GM21717 (cell line): ENCODE measurements at regions not wholly inside any gene's neighbourhood (a gene's known extent, or its start where the extent isn't known, plus 50 kb on each side); places are given as distances from the start of the nearest gene placed in this dataset.
A peak's percentile ranks its signal among the peaks of the same experiment; 100 is the strongest.
"Not testable (repeated sequence)": the region's sequence is repeated elsewhere in the genome, so short reads cannot be mapped to it uniquely, and the experiment has no call there.

Source experiments
- ATAC-seq: cut with Tn5 transposase; IDR thresholded peaks from one replicate; pipeline ENCODE4 v1.9.1; 2021; ENCODE audit warnings: mild to moderate bottlenecking, moderate library complexity; ENCODE audit not compliant: unreplicated experiment

DNA sequence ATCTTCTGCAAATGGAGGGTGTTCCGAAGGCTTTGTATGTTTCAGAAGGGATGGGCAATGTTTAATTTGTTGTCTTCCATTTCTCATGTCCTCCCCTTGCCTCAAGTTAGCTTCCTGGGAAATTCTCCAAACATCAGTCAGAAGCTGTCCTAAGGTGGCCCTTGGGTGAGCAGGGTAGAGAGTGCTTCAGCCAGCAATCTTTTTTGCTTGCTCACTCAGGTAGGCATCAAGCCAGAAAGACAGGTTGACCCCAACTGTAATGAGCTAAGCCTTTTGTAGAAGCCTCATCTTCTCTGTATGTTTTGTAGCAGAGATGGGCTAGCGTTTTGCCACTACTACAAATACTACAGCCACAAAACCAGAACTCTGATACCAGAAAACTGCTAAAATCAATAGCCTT, 321.5 kb upstream of the FAM78B start:
- no peak for ATAC-seq

DNA sequence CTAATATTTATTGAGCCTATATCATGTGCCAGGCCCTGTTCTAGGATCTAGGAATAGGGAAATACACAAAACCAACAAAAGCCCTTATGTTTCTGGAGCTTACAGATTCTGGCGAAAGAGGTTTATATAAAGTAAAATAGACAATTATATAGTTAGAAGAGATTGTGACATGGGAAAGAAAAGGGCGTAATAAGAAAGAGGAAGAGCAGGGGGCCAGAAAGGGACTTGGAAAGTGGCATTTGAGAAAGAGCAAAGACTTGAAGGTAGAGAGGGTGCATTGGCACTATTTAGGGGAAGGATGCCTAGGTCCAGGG, 322.5 kb upstream of the FAM78B start:
- no peak for ATAC-seq

DNA sequence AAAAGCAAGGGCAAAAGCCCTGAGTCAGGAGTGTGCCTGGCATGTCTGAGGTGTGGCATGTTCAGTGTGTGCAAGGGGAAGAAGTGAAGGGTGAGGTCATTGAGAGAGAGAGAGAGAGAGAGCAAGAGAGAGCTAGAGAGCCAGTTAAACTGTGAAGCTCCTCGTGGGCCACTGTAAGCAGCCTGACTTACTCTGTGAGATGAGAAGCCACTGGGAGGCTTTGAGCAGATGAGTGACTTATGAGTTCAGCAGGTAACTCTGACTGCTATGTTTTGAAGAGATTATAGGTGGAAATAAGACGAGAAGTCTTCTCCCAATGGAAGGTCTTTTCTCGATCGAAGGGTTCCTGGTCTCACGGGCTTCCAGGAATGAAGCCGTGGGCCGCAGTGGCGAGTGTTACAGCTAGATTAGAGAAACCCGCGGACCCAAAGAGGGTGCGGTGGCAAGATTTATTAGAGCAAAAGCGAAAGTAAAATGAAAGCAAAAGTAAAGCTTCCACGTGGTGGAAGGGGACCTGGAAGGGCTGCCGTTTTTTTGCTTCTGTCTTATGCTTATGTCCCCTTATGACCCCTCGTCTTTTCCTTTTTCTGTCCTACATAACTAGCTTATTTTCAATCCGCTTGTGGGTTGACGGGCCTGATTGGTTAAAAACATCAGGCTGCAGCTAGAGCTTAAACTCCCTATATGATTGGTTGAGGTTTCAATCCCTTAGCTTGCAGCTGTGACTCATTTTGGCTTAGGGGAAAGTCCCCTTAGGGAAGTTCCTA, 323.1 kb upstream of the FAM78B start:
- peak; percentile 64 for ATAC-seq

DNA sequence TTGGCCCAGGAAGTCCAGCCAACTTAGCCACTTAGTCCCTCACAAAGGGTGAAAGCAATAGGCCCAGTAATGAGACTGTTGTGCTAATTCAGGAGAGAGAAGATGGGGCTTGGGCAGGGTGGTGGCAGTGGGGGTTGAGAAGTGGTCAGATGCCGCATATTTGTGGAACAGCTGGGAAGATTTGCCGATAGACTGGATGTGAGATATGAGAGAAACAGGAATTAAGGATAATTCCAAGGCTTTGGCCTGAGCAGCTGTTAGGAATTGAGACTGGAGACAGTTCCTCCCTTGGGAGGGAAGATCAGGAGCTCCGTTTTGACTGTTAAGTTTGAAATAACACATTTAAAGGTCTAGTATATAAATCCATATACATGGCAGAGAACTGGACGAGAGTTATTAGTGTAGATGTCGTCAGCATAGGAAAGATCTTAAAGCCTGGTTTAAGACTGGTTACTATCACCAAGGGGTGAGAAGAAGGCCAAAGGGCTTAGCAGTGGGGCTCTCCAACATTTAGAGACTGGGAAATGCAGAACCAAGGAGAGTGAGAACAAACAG, 323.7 kb upstream of the FAM78B start:
- no peak for ATAC-seq

DNA sequence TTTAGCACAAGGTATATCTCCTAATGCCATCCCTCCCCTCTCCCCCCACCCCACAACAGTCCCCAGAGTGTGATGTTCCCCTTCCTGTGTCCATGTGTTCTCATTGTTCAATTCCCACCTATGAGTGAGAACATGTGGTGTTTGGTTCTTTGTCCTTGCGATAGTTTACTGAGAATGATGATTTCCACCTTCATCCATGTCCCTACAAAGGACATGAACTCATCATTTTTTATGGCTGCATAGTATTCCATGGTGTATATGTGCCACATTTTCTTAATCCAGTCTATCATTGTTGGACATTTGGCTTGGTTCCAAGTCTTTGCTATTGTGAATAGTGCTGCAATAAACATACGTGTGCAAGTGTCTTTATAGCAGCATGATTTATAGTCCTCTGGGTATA, 327.0 kb upstream of the FAM78B start:
- ATAC-seq = not testable (repeated sequence)

DNA sequence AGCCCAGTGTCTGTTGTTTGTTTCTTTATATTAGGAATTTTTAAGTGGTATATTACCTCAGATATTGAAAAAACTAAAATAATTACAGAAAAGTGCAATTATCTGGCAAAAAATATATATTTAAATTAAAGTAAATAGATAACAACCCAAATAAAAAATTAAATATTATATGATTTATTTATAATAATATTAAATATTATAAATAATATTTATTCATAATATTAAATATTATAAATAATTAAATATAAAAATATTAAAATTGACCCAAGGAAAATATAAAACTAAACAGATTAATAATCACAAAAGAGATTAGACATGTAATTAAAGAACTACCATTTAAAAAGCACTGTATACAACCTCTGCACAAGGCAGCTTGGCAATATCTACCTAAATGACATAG, 331.9 kb upstream of the POGK start:
- no peak for ATAC-seq

DNA sequence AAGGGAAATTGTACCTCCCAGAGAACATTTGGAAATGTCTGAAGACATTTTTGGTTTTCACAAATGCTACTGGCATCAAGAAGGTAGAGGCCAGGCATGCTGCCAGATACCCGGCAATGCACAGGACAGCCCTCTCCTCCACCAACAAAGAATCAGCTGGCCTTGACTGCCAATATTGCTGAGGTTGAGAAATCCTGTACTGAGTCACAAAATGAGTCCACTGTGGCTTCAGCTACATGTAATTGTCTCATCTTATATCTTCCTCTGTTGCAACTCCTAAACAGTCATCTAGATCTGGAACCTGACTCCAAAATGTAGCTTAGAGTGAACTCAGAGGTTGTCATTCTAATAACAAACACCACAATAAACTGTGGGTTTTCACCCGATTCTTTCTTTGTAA, 327.5 kb upstream of the POGK start:
- ATAC-seq = no peak

DNA sequence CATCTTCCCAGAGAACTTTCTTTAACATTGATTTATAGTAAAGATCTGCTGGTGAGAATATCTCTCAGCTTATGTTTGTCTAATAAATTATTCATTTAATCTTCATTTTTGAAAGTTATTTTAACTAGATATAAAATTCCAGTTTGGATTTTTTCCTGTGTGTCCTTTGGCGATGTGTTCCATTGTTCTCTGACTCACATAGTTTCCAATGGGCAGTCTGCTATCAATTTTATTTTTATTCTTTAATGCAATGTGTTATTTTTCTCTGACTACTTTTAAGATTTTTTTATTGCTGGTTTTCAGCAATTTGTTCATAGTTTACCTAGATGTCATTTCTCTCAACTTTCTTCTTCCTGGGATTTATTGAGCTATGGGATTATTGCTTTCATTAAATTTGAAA, 325.2 kb upstream of the POGK start:
- ATAC-seq = no peak

DNA sequence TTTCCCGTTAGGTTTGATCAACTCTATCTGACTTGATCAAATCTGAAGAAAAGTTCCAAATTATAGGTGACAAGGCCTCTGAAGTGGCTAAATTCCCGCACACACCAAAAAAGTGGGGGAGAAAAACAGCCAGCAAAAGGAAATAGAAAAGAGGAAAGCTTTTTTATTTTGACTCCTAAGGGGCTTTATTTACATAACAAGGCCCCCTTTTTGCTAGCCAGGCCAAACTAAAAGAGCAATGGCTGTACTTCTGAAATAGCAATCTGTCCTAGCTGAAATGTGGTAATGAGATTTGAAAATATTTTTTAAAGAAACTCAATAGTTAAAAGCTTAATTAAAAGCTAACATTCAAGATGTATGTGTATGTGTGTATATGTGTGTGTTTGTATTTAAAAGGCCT, 311.5 kb upstream of the POGK start:
- no peak for ATAC-seq

DNA sequence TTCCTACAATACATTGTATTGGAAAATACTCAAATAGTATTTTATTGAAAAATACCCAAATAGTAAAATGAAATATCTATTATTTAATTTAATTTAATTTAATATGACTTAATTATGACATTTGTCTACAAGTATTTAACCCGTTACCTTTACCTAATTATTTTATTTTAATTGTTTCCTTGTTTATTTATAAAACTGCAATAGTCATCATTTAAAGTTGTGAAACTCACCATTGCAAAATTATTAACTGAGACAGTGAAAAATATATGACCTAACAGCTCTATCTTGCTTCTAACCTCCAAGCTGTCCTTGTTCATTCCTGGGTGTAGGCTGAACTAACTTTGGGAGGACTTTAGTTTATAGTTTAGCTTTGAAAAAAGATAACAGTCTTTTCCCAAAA, 300.6 kb upstream of the POGK start:
- ATAC-seq = no peak

DNA sequence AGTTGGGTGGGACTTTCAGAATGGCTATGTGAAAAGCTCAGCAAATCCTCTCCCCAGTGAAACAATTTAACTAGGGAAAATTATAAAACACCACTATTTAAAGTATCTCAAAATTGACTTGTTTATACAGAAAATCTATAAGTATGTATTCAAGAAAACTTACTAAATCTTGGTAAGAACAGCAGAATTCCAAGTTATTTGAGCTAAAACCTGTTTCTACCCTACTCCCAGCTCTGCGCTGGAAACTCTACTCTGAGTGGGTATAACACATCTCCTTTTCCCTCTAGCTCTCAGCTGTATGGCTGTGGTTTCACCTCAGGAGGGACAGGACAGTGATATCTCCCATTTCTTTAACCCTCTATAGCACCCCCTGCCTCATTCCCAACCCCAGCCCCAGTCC, 295.2 kb upstream of the POGK start:
- no peak for ATAC-seq

DNA sequence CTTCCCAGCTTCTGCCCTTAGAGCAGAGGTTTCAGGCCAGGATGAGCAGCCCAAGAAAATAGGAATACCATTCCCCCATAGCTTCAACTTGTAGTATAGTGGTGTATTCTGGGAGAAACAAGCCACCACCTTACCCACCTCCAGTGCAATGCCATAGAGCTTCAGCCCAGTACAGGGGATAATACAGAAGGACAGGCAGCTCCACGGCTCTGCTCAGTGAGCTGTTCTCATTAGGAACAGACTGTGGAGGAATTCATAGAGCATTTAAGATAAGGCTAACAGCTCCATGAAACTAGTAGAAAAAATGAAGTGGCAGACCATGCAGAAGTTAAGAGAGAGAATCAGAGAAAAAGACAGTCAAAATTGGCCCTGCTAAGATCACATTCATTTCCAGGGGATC, 294.7 kb upstream of the POGK start:
- no peak for ATAC-seq

DNA sequence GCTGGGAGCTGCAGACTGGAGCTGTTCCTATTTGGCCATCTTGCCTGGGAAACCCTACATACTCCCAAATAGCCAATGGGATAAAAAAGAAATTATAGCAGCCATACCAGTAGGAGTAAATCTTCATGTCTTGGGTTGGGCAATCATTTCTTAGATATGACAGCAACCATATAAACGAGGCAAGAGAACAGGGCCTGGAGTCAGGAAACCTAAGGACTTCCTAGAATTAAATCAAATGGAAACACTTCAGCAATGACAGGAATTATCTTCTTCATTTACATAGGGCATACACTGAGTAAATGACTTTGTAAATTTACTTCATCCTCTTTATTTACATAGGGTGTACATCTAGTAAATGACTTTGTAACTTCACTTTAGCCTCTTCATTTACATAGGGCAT, 286.6 kb upstream of the POGK start:
- no peak for ATAC-seq

DNA sequence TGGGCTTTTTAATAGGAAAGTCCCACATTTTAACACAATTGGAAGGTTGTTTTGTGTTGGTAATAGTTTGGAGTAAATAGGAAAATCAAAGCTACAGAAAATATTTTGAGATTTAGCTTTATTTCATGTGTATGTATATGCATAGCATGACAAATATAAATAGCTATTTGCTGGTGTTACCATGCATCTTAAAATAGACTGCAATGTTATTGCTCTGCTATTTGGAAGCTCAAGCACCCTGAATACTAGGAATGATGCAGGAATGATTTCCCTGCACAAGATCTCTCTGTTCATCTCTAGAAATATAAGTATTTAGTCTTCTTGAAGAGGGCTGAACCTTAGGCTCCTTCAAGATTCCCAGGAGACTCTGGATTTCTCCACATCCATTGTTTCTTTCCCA, 268.3 kb upstream of the POGK start:
- ATAC-seq = no peak

DNA sequence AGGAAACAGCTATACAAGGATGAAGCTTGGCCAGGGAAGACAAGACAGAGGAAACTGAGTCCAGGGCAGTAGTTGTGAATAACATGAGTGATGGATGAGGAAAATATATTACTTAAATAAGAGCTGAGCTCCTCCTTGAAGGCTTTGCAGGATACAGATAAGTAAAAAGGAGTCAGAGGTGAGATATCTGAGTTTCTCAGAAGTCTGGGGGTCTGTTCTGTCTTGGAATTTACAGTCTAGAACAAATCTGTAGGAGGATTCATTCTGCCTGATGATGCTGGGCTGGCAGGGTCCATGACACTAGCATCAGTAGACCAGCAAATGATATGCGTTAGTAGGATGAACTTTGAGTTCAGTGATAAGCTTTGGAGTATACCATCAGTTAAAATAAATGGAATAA, 266.1 kb upstream of the POGK start:
- ATAC-seq = no peak

DNA sequence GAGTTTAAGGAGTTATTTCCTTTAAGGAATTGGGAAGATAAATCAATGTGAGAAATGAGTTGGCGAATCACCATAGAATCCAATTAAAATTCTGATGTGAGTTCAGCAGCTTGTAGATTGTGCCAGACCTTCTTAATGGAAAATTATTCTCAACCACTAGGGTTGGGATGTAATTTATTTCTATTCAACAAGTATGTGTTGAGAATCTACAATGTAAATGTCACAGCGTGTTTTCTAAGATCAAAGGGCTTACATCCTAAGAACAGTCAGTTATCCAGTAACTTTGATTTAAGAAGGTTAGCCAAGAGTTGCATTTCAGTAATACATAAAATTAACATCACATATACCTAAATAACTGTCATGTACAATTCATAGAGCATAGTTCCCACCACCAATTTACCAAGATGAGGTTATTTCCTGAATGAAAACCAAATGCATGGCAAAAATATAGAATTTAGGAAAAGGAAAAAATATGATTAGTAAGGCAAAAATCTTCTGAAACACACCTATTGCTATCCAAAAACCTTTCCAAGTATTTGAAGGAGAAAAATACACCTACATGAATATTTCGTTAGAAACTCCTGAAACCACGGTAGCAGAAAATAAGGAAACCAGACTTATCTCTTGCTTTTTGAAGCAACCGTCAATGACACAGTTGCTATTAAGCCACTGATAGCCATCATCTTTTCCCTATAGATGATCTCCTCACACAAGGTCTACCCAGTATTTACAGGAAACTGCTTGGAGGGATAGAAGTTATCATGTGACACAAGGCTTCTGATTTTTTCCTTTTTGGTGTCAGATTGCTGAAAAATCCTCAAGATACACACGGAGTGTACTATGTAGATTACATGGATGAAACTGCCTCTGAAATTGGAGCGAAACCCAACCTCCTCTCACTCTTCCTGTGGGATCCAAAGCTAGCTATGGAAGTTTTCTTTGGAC, 259.4 kb upstream of the POGK start:
- ATAC-seq = no peak

DNA sequence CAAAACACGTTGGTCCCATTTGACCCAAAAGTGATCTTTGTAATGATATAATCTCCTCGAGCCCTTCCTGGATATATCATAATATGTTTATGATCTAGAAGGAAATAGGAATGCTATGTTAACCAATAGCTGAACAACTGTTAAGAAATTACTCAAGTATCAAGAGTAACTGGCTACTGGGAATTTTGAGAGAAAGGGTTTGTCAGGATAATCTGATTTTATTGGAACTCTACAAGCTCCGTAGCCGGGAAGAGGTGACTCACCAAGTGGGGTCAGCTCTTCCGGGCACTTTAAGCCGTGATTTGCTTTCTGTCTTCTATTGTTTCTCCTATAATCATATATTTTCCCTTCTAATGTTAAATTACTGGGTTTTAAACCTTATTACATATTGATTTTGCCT, 250.5 kb upstream of the POGK start:
- no peak for ATAC-seq

DNA sequence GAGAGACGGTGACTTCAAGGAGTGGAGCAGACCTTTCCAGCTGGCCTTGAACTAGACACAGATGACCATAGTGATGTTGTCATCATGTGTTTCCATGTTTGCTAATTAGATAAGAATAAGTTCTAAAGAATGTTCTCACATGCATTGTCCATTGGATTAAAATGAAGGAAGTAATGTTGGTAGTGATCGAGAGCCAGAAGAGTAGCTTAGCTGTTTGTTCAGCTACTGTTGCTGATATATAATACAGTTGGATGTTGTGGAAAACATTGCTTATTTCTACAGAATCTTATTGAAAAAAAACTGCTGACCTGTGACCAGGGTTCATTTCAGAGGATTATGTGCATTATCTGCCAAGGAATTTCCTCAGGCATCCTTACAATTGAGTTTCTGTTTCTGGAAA, 249.1 kb upstream of the POGK start:
- ATAC-seq = no peak

DNA sequence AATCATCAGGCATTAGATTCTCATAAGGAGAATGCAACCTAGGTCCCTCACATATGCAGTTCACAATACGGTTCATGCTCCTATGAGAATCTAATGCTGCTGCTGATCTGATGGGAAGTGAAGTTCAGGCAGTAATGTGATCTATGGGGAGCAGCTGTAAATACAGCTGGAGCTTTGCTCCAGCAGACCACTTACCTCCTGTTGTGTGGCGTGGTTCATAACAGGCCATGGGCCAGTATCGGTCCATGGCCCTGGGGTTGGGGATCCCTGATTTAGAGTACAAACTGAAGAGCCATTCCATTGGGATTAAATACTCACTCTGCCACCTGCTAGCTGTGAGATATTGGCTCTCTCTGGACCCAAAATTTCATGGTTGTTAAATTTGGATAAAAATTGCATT, 244.6 kb upstream of the POGK start:
- no peak for ATAC-seq

DNA sequence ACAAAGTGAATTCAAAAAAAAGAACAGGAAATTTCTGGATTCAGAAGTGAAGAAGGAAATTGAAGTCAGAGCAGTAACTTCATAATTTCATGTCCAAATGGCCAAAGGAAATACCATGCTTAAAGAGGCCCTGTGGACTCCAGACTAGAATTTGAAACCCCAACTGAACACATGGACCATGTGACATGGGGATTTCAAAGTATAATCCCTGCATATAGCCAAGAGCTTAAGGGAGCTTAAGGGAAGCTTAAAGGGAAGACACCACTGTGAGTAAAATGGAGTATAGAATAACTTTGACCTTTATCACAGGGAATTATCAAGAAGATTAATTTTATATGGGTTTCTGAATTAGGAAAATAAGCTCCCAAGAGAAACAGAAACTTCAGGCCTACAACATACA, 241.8 kb upstream of the POGK start:
- ATAC-seq = no peak

DNA sequence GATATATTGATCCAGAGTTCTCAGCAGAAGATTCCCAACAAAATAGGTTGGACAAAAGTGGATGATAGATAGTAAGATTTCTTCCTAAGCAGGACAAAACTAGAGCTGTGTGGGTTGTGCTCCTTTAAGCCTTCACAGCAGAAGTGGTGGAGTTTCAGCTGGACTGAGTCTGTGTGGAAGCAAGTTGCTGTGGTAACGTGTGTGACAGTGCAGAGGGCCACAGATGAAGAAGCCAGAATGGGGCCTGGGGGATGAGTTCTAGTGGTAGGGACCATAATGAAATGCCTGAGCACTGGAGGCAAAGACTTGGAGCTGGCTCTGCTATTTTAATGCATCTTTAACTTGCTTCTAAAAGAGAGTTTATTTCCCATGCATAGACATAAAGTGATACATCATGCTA, 238.7 kb upstream of the POGK start:
- ATAC-seq = no peak

DNA sequence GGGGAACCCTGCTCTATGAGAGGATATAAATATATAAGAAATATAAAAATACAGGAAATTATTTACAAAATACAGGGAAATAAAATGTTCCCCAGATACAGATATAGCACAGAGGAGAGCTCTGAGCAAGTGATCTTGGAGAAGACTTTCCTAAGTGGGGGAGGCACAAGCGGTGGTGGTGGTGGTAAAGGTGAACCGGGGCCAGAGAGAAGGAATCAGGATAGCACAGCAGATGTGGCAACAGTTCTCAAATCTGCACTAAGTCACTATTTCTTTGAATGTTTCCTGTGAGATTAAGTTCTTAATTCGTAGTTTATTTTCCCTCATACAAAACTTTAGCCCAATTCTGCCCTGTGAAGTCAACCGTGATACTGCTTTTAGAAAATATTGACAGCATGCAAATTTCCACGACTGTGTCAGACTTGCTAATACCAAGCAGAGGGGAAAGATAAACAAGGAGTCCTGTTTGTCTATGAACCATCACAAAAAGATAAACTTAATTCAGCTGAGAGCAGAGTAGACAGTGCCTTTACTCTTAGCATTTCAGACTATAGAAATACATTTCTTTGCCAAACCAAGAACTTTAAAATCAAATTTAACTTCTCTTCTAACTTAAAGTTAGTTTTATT, 237.5 kb upstream of the POGK start:
- ATAC-seq = no peak
